ENCODE measurements at regions not wholly inside any gene's neighbourhood (a gene's known extent, or its start where the extent isn't known, plus 50 kb on each side); places are given as distances from the start of the nearest gene placed in this dataset.

DNA sequence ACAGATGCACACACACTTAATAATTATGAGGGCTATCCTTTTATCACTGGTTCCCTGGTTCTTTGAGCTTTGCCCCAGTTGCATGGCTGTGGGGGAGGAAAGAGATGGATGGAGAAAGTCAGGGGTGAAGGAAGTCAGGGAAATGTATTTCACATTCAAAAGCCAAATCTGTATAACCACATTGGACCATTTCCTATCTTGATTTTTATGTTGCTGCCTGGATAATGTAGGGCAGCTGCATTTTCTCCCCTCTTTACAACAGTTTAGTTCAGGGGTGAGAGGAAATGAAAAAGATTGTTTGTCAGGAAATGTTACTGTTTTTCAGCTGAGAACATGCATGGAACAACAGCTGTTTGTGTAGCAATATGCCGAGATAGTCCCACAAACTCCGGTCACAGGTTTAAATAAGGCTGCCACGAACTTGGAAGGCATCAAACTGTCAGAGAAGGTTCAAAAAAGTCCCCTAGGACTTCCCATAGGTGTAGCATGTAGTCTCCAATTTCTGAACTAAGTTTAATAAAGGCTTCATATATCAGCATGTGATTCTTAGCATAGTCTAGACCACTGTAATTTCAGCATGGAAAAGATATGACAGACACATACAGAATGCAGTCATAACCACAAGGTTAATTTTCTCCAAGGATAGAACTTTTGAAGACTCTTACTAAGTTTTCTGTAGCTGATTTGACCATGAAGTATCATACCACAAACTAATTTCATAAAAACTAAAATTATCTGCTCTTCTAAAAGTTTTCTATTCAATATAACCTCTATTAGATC, 82.1 kb upstream of the COL21A1 start:
- no peaks in the 10 kb centered on the region for H4K20me1 ChIP-seq
- no peak for TF ChIP-seq Cebpa-rat (IDR thresholded peaks at IDR 0.05)
- H3K4me2 ChIP-seq: peak overlapping the region; percentile 29
- no peak overlapping the region for H3K27ac ChIP-seq
- no peaks in the 10 kb centered on the region for H3K27me3 ChIP-seq
- H3K9me3 ChIP-seq: no peaks in the 10 kb centered on the region
- peaks cover 9% of the 10 kb centered on the region for H3K4me1 ChIP-seq
- no peaks in the 10 kb centered on the region for H3K36me3 ChIP-seq
- no peak overlapping the region for H3K4me3 ChIP-seq
- no peak overlapping the region for H3K9ac ChIP-seq

DNA sequence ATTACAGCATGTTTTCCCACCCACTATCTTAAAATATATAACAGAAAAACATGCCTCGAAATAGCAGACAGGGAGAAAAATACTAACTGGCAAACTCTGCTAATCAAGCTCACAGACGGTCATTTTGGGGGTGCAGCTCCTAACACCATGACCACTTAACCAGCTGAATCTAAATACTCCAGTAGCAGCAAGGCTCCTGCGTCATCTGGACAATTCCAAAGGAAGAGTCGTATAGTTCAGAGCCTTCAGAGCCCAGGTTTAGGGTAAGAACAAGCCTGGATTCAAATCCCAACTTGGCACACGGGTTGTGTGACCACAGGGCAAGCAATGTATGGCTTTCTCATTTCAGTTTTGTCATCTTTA, 81.3 kb upstream of the COL21A1 start:
- Histone ChIP-seq H3K36me3 (no peaks in the 10 kb centered on the region), H3K4me3 (no peak overlapping the region), H3K4me2 (no peak overlapping the region), H3K4me1 (peaks cover 9% of the 10 kb centered on the region), H3K9me3 (no peaks in the 10 kb centered on the region), H3K27ac (no peak overlapping the region), H3K27me3 (no peaks in the 10 kb centered on the region), H3K9ac (no peak overlapping the region), H4K20me1 (no peaks in the 10 kb centered on the region)
- TF ChIP-seq Cebpa-rat (IDR thresholded peaks at IDR 0.05): no peak

DNA sequence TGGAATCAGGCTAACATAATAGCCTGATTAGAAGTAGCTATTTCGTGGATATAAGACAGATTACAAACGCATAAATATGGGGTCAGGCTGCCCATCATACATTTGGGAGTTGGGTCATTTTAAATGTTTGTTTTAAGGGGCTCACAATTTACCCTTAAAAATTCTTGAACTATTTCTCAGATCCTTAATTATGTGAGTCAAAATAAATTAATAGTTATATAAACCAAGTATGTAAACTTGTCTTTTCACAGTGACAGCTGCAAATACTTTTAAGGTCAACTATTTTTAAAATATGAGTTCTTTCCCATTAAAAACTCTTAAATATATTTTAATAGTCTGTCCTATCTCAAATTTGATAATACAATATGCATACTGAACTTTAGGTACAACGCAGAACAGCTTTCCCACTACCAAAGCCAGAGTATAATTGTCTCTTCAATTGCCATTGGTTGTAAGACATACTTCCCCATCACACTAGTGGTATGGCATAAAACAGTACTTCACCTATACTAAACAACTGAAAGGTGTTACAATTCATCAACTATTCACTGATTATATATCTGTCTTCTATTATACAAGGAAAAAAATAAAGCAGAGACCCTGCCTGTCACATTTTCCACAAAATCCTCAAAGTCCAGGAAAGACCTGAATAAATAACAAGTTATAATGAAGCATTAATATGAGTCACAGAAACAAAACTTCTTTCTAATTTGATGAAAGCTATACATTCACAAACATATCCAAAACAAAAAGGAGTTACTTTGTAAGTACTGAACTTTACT, 80.8 kb upstream of the COL21A1 start:
- H3K27me3 ChIP-seq: no peaks in the 10 kb centered on the region
- H3K36me3 ChIP-seq: no peaks in the 10 kb centered on the region
- no peak overlapping the region for H3K4me2 ChIP-seq
- no peaks in the 10 kb centered on the region for H3K9me3 ChIP-seq
- no peak overlapping the region for H3K9ac ChIP-seq
- no peak for TF ChIP-seq Cebpa-rat (IDR thresholded peaks at IDR 0.05)
- no peaks in the 10 kb centered on the region for H4K20me1 ChIP-seq
- no peak overlapping the region for H3K4me3 ChIP-seq
- no peak overlapping the region for H3K27ac ChIP-seq
- H3K4me1 ChIP-seq: peaks cover 9% of the 10 kb centered on the region

DNA sequence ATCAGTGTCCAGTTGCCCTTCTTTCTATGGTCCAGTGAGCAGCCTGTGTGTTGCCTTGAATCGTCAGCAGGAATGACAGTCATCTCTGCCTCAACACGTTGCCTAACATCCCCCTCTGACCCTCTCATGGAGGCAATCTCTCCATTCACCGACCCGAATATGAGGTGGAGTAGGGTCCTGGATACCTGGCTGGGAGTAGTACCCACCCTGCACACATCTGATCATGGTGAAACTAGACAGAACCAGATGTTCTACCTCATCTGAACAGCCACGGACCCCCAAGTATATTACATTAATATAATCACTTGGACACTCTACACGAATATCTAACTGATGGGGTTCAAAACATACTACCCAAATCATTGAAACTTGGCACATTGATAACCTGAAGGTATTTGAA, 77.0 kb upstream of the COL21A1 start:
- H3K27me3 ChIP-seq: no peaks in the 10 kb centered on the region
- H3K9ac ChIP-seq: no peak overlapping the region
- no peaks in the 10 kb centered on the region for H3K9me3 ChIP-seq
- no peak overlapping the region for H3K4me2 ChIP-seq
- no peak for TF ChIP-seq Cebpa-rat (IDR thresholded peaks at IDR 0.05)
- no peaks in the 10 kb centered on the region for H4K20me1 ChIP-seq
- no peaks in the 10 kb centered on the region for H3K36me3 ChIP-seq
- no peak overlapping the region for H3K27ac ChIP-seq
- peaks cover 6% of the 10 kb centered on the region for H3K4me1 ChIP-seq
- H3K4me3 ChIP-seq: no peak overlapping the region

DNA sequence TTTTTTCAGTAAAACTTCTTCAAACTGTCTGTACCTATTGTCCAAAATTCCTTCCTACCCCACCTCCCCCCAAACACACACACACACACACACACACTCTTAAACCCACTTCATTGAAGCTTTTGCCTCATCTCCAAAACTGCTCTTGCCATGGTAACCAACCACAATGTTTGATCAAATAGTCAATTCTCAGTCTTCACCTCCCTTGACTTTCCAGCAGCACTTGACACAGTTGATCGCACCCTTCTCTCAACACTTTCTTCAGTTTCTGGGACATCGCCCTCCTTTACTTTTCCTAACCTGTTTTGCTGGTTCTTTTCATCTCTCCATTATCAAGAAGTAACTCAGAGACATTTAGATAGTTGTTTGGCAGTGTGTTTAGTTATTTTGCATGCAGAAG, 71.5 kb upstream of the COL21A1 start:
- Histone ChIP-seq H4K20me1 (no peaks in the 10 kb centered on the region), H3K9me3 (no peaks in the 10 kb centered on the region), H3K9ac (no peak overlapping the region), H3K4me2 (no peak overlapping the region), H3K36me3 (no peaks in the 10 kb centered on the region), H3K27ac (no peak overlapping the region), H3K4me3 (no peak overlapping the region), H3K4me1 (no peaks in the 10 kb centered on the region), H3K27me3 (no peaks in the 10 kb centered on the region)
- no peak for TF ChIP-seq Cebpa-rat (IDR thresholded peaks at IDR 0.05)

DNA sequence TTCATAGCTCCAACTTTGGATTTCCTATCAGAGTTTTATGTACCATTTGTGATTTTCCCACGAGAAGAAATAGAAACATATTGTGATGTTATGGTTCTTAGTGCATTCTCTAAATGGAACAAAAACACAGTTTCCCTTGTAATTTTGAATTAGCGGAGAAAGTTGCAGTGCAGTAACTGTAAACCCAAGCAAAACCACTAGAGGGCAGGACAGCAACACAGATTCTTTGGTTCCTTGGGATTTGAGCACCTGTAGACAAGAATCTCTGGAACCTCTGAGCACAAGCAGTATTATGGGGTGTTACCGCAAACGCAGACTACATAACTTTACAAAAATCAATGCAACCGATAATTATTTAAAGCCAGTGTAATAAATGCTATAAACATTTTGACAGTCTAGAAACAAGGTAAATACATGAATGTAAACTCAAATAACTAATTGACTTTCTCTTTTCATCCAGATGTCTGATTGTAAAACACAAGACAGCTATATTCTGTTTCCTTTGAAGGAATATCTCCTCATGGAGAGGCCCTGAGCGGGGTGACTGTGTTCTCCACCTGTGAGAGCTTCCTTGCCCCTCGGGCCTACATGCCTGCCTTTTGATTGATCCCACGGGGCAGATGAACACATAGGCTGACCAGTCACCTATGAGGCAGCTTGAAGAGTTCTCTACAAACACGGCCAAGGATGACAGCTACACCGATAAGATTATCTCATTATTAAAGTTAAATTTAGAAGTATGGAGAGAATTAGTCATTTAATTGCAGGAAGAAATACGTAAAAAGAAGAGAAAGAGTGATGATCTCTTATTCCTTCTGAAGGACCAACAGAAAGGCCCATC, 67.5 kb upstream of the COL21A1 start:
- no peaks in the 10 kb centered on the region for H3K4me1 ChIP-seq
- no peak for TF ChIP-seq Cebpa-rat (IDR thresholded peaks at IDR 0.05)
- no peak overlapping the region for H3K9ac ChIP-seq
- no peaks in the 10 kb centered on the region for H3K9me3 ChIP-seq
- H3K27me3 ChIP-seq: no peaks in the 10 kb centered on the region
- no peak overlapping the region for H3K27ac ChIP-seq
- no peaks in the 10 kb centered on the region for H3K36me3 ChIP-seq
- no peak overlapping the region for H3K4me2 ChIP-seq
- no peaks in the 10 kb centered on the region for H4K20me1 ChIP-seq
- H3K4me3 ChIP-seq: no peak overlapping the region

DNA sequence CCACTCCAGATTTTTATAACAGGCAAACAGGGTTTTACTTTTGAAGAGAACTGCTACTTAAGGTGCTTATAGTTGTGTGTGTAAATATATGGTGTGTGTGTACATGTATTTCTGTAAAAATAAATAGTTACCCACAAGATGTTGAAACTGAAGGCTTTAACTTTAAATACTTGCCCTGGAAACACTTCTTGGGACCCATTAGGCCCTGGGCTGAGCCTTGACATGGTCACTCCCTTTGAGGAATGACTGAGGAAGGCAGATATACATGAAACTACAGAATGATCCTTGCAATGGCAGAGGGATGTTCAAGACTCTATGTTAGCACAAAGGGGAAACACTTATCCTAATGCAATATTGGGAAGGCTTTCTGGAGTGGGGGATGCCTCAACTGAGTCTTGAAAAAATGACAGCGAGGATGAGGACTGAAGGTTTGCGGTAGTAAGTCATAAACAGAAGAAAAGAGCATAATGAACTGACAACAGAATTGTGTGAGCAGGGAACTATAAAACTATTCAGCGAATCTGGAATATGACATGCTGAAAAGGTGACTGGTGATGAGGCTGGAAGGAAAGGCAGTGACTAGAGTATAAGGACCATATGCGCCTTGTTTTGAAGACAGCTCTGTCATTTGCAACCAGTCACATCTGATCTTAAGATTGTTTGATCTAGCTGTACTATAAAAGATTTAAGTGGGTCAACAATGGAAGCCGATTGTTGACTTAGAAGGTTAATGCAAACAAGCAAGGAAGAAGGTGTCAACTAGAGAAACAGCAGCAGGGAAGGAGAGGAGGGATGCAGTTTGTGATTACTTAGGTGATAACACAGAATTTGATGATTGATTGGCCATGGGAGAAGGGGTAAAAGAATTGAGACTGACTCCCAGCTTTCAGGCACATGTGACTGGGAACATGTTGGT, 64.4 kb upstream of the COL21A1 start:
- Histone ChIP-seq H3K9me3 (no peaks in the 10 kb centered on the region), H4K20me1 (no peaks in the 10 kb centered on the region), H3K36me3 (no peaks in the 10 kb centered on the region), H3K4me3 (no peak overlapping the region), H3K4me1 (no peaks in the 10 kb centered on the region), H3K9ac (no peak overlapping the region), H3K27me3 (no peaks in the 10 kb centered on the region), H3K4me2 (no peak overlapping the region), H3K27ac (no peak overlapping the region)
- no peak for TF ChIP-seq Cebpa-rat (IDR thresholded peaks at IDR 0.05)

DNA sequence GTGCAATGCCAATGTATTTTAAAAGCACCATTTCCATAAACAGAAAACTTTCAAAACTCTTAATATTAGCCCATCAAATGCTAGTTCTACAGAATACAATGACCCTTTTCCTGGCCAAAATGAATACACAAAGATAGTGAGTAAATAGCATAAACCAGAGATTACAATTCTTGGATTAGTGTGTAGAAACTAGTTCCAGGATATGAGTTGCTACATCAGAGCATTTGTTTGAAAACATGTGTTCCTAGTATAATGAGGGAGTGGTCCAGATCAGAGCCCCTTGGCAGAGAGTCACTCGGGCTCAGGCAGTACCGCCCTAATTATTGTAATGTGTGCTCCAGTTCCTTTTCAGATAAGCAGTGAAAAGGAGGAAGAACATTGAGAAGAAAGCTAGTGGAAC, 63.7 kb upstream of the COL21A1 start:
- Histone ChIP-seq H3K36me3 (no peaks in the 10 kb centered on the region), H3K27ac (no peak overlapping the region), H3K27me3 (no peaks in the 10 kb centered on the region), H3K4me2 (no peak overlapping the region), H3K9me3 (no peaks in the 10 kb centered on the region), H3K4me1 (no peaks in the 10 kb centered on the region), H4K20me1 (no peaks in the 10 kb centered on the region), H3K9ac (no peak overlapping the region), H3K4me3 (no peak overlapping the region)
- TF ChIP-seq Cebpa-rat (IDR thresholded peaks at IDR 0.05): no peak

DNA sequence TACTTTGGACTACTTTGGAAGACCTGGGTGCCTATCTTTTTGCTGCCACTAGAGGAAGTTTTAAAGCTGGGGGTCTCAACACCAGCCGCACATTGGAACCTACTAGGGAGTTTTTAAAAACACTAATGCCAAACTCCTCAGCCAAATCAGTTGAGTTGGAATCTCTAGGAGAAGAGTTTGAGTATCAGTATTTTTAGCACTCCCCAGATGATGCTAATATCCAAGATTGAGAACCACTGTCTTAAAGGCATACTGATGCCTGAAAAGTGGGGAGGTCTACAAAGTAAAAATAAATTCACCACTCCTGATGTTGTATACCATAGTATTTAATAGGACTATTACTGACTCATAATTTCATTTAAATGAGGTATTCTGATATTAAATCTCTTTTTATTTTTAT, 62.9 kb upstream of the COL21A1 start:
- Histone ChIP-seq H3K4me1 (no peaks in the 10 kb centered on the region), H3K27me3 (no peaks in the 10 kb centered on the region), H3K27ac (no peak overlapping the region), H3K4me3 (no peak overlapping the region), H3K36me3 (no peaks in the 10 kb centered on the region), H3K9me3 (no peaks in the 10 kb centered on the region), H4K20me1 (no peaks in the 10 kb centered on the region), H3K9ac (no peak overlapping the region), H3K4me2 (no peak overlapping the region)
- no peak for TF ChIP-seq Cebpa-rat (IDR thresholded peaks at IDR 0.05)

Measured in BLaER1 (cell line).